ENCODE measurements at regions not wholly inside any gene's neighbourhood (a gene's known extent, or its start where the extent isn't known, plus 50 kb on each side); places are given as distances from the start of the nearest gene placed in this dataset.

DNA sequence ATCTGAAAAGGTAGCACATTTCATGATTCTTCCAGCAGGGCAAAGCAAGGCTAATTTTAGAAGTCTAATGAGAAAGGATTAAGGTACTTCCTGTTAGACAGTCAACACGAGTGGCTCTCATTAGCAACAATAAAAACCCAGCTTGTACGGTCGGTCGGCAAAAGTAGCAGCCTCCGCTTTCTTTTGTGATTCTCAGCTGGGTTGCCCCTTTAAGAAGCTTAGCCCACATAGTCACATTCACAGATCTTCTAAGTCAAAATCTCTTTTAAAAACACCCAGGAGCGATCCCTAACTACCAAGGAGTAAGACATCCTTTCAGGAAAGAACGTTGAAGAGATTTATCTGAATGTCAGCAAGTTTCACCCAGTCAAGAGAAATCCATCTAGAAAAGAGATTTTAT is 684.8 kb downstream of the DIAPH3 start:
- DNase-seq: no peak

- no peak for DNase-seq
Observed at GRCh38 chr13:59479629-59480028, 684.1 kb downstream of the DIAPH3 start.

DNA sequence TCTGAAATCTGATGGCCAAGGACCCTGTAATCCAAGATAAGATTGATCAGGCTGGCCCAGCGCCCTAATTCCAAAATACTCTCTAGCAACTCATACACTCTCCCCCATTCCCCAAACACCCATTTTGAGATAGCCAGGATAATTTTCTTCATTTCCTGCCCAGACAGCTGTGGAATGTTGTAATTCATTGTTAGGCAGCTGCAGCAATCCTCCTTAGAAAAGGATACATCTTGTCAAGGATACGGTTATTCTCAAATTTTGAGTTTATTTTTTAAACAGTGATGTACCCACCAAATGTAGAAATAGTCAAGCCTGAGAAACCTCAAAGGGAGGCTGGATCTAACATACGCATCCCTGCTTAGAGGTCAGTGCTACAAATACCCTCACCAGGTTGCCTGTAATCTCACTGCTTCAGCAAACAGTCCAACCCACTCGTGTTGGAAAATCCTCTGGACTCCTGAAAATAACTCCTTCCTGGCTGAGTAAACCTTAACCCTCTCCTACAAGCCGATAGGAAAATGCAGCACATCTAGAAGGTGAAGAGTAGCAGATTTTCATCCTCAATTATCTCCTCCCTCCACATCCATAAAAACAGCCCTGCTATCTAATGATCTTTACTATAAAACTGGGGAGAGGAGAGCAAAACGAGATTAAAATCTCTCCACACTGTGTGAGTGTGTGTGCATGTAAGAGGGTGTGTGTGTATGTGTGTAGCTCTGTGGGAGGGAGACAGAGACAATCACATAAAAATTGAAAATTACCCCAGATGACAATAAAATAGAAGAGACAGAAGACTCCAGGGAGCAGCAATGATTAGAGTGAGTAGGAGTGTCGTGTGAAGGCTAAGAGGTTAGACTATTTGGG is 683.1 kb downstream of the DIAPH3 start:
- DNase-seq: no peak

- no peak for DNase-seq
Observed at GRCh38 chr13:59483501-59484145, 680.1 kb downstream of the DIAPH3 start.

GRCh38 chr13:59487883-59488282 is 675.8 kb downstream of the DIAPH3 start:
- no peak for DNase-seq

GRCh38 chr13:59488436-59488835 is 675.3 kb downstream of the DIAPH3 start:
- no peak for DNase-seq

GRCh38 chr13:59490651-59491050 is 673.1 kb downstream of the DIAPH3 start:
- no peak for DNase-seq

DNA sequence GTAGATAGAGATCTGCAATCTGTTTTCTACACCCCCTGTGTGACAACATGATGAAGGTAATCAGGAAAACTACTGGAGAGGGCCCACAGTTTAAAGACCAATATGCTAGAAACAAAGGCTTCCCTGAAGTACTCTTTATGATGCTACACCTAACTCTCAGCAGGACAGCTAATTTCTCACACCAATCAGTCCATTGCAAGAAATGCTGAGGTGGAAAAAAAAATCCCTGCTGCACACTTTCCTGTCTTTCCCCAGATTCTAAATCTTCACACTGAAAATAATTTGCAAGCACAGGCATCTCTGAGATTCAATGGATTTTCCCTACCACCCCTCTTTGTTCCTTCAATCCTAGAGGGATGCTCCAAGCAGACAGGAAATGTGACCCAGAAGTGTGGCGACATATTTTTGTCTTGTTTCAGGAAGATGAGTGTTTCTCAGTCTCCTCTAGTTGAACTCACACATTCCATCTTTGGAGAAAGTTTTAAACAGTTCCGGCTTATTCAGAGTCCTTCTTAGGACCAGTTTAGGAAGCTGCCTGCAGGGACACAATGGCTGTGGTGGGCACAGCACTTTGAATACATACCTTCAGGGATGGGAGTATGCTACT is 671.6 kb downstream of the DIAPH3 start:
- DNase-seq: no peak

GRCh38 chr13:59493436-59493965 is 670.2 kb downstream of the DIAPH3 start:
- DNase-seq: no peak

DNA sequence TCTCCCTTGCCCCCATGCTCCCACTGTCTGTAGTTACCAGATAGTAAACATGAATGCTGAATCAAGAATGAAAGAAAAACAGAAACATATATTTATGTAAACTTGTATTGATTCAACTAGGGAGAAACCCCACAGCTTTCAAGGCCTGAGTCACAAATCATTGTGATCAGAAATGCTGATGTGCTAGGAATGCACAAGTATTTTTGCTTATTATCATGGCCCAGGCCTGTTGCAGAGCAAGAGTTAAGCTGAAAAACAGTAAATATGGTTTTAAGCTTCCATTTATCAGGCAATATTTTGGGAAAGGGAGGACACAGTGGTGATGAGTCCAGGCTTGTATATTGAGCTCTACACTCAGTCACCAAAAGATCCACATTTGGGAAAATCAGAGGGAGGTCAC is 669.6 kb downstream of the DIAPH3 start:
- no peak for DNase-seq

GRCh38 chr13:59494560-59494970 is 669.2 kb downstream of the DIAPH3 start:
- no peak for DNase-seq

DNA sequence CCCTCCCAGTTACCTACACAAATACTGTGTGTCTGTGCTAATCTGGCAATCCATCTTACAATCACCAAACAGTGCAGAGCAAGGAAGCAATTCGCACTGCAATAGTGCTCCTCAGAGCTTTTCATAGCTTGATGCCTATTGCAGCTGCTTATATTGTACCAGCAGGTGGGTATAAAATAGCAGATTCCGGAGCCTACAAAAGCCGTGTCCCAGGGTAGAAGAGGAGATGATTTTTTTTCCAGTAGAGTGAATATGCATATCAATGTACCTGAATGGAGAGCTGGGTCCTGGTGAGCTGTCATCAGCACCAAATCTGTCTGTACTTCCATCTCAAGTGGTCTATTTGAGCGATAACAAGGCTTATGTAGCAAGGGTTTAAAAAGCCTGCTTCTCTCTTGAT is 668.4 kb downstream of the DIAPH3 start:
- DNase-seq: no peak

DNA sequence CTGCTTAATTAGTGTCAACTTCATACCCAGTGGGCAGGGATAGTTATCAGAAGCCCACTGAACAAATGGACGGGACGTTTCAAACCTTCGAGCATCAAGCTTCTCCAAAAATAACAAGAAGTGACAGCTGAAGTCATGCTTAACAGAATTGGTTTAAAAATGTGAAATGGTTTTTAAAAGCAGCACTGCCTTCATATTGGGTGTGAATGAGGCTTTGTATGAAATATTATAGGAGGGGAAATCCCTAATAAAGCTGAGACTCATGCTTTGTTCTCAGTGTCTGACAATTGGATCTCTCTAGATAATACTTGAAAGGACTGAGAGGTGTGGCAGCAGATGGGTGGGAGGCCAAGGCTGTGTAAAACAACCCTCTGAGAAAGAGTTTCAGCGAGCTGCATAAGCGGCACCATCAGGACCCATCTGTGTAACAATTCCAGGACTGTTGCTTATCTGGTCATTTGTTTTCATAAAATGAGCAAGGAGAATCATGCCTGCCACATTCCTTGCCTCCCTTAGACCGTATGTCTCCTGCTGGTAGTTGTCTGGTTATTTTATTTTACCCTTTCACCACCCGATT is 667.7 kb downstream of the DIAPH3 start:
- no peak for DNase-seq

DNA sequence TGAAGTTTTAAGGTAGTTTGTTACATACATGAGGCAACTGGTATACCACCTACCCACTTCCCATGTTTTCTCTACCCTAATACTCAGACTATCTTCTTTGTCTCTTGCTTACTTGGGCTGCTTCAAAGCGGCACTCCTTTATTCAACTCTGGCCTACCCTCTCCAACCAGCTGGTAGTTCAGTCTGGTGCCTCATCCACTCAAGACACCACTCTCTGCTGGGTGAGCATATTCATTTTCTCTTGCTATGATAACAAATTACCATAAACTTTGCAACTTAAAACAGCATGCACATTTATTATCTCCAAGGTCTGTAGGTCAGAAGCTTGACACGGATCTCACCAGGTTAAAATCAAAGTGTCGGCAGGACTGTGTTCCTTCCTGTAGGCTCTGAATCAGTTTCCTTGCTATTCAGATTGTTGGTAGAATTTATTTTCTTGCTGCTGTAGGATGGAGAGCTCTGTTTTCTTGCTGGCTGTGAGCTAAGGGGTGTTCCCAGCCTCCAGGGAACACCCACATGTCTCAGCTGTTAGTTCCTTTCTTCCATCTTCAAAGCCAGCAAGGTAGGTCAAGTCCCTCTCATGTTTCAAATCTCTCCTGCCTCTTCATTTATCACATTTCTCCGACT is 666.0 kb downstream of the DIAPH3 start:
- DNase-seq: no peak

DNA sequence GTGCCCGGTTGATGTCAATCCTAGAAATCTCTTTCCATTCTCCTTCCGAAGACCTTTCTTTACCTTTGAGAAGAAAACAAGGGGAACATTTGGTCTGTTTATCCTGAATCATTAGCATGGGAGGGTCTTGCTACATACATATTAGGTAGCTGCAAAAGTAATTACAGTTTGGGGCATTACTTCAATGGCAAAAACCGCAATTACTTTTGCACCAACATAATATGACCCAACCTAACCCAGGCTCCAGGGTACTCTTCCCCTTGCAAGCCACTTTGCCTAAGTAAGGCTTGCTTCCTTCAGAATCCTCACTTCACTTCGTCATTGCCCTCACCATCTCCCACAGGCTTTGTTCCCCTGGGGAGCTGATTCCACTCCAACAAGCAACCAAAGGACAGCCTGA is 662.7 kb downstream of the DIAPH3 start:
- no peak for DNase-seq

DNA sequence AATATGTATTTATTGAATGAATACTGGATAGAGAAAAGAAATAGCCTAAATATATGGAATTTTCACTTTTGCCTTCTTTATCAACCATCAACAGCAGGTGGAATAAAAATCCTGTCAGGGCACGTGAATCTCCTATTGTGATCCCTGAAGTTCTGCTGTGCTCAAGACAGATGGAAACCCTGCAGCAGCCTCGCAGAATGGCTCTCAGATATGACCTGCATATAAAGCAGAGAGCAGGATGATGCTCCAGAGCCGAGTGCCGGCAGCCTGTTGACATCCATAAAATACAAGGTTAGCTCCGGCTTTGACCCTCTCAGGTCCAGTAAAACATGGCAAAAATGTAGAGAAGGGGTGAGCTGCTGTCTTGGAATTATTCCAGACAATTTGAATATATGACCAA is 659.3 kb downstream of the DIAPH3 start:
- no peak for DNase-seq

GRCh38 chr13:59510386-59510785 is 653.3 kb downstream of the DIAPH3 start:
- DNase-seq: no peak

DNA sequence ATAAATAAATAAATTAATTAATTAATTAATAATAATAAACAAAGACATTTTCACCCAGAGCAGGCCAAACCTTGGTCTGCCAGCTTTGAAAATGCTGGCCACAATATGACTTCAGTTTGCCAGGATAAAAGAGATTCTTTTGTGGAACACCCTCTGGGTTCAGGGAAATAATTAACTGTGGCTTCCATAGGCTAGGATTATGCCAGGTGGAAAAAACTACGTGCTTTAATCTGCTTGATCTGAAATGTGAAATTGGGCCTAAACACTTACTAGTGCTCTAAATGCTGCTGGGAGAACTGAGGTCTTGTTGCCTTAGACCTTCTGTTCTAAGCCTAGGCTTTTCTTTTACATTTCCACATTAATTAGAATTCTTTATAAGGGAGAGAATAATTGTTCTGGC is 650.0 kb downstream of the DIAPH3 start:
- no peak for DNase-seq

DNA sequence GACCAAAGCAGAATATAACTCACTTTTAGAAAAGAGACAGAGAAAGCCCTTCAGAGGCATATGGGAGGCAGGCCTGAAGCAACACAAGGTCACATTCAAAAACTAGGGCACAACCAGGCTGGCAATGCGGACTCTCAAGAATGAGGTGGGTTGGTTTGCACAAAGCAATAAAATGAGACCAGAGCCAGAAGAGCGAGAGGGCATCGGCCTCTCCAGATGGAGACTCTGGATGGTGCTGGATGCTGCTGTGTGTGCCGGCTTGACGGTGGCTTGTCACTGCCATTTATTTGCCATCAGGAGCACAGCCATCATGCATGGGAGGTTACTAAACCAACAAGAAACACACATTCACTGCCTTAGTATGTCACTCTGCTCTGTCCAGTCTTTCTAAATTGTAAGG is 649.4 kb downstream of the DIAPH3 start:
- DNase-seq: no peak

GRCh38 chr13:59519819-59520218 is 643.9 kb downstream of the DIAPH3 start:
- no peak for DNase-seq

GRCh38 chr13:59521549-59521948 is 642.2 kb downstream of the DIAPH3 start:
- DNase-seq: no peak

DNA sequence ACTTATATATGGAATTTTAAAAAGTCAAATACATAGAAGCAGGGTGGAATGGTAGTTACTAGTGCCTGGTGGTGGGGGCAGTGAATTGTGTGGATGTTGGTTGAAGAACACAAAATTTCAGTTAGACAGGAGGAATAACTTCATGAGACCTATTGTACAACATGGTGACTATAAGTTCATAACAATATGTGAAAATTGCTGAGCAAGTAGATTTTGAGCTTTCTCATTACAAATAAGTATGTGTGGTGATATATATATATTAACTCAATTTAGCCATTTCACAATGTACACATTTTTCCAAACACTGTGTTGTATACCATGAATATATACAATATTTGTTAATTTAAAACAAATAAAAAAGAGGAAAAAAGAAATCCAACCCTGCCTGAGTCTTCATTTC is 641.1 kb downstream of the DIAPH3 start:
- no peak for DNase-seq

DNA sequence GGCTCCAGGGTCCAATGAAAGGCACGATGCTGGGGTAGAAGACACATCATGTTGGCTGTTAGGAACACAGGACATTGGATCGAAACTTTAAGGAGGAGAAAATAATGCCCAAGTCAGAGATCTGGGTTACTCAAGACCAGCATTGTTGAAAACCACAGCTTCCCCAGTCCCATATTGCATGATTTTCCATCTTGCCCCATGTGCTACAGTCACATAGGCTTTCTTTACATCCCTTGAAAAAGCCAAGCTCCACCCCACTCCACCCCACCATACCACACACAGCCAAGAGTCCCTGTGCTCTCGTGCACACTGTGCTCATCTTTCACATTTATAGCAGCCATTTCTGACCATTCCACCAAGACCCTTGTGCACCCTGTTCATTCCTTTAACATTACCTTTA is 636.2 kb downstream of the DIAPH3 start:
- no peak for DNase-seq
